ENCODE measurements at regions not wholly inside any gene's neighbourhood (a gene's known extent, or its start where the extent isn't known, plus 50 kb on each side); places are given as distances from the start of the nearest gene placed in this dataset.

DNA sequence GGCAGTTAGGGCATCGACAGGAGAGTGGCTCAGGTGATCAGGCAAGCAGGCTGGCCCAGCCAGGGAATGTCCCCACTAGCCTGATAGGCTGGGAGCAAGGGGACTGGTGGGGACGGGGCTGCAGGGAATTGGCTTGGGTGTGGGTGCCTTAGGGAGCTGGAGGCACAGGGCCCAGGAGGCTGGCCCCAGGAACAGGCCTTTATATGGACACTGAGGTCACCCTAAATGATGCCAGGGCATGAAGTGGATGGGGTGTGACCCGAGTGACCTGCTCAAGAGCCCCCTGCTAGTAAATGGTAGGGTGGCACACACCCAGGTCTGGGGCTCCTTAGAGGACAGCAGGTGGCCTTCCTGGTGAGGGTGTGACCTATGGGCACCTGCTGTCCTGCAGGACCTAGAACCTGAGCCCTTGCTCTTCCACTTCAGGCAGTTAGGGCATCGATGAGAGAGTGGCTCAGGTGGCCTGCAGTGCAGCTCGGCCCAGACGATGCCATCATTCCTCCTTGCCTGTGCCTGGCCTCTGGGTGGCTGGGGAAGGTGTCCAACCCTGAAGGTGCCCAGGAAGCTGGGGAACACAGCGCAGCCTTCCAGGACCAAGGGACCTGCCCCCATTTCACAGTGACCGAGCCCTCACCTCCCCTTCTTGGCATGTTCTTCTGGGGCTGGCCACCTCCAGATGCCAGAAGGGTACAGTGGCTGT is 51.7 kb upstream of the LEP start:
- peaks cover 0 to 46% (median 11%) of the 10 kb centered on the region in 9 donors for H3K27me3 ChIP-seq
- ATAC-seq (no peak), DNase-seq (no peak)
- intact Hi-C loops (cut with DNase I), result no loop called here
- no peaks in the 10 kb centered on the region for H3K4me1 ChIP-seq
- H3K27ac ChIP-seq, result no peak overlapping the region
- WGBS, 4 donors, result 83 to 93% (median 87%) methylated on average over 7 to 8 of the region's 8 CpGs
- H3K9me3 ChIP-seq, result peaks cover 0 to 10% (median 4%) of the 10 kb centered on the region in 12 donors
- no peak overlapping the region for H3K4me3 ChIP-seq
- H3K36me3 ChIP-seq, result no peaks in the 10 kb centered on the region
- no peak for TF ChIP-seq POLR2A (IDR thresholded peaks at IDR 0.05)
- TF ChIP-seq, protein P1, sequence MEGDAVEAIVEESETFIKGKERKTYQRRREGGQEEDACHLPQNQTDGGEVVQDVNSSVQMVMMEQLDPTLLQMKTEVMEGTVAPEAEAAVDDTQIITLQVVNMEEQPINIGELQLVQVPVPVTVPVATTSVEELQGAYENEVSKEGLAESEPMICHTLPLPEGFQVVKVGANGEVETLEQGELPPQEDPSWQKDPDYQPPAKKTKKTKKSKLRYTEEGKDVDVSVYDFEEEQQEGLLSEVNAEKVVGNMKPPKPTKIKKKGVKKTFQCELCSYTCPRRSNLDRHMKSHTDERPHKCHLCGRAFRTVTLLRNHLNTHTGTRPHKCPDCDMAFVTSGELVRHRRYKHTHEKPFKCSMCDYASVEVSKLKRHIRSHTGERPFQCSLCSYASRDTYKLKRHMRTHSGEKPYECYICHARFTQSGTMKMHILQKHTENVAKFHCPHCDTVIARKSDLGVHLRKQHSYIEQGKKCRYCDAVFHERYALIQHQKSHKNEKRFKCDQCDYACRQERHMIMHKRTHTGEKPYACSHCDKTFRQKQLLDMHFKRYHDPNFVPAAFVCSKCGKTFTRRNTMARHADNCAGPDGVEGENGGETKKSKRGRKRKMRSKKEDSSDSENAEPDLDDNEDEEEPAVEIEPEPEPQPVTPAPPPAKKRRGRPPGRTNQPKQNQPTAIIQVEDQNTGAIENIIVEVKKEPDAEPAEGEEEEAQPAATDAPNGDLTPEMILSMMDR (IDR thresholded peaks at IDR 0.05), result no peak

DNA sequence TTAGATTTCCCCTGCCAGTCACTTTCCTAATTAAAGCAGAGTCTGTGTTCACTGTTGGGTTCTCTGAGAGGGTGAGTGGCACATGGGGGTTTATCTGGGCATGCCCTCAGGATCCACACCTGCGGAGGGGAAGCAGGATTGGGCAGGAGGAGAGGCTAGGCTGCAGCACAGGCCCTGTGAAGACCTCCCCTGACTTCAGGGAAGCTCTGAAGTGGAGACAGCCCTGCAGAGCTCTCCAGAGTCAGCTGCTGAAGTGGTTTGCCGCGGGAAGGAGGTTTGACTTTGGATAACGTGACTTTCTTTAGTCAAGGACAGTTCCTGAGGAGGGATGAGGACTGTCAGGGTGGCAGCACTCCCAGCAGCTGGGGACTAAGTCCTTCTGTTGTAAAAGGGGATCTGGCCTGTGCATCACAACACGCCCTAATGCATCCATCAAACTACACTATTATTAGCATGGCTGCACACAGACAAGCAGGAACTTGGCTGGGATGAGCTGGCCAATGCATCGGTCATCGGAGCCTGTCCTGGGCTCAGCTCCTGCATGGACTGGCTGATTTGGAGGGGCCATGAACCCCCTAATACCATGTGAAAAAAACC is 50.9 kb upstream of the LEP start:
- Histone ChIP-seq H3K36me3 (no peaks in the 10 kb centered on the region), H3K27me3 (peaks cover 0 to 46% (median 11%) of the 10 kb centered on the region in 9 donors), H3K4me3 (no peak overlapping the region), H3K27ac (no peak overlapping the region), H3K9me3 (peaks cover 0 to 18% (median 11%) of the 10 kb centered on the region in 12 donors), H3K4me1 (no peaks in the 10 kb centered on the region)
- TF ChIP-seq, protein P1 (IDR thresholded peaks at IDR 0.05), result no peak
- no peak for TF ChIP-seq POLR2A (IDR thresholded peaks at IDR 0.05)
- ATAC-seq (peak in 2 of 4 donors; percentile 30 to 79), DNase-seq (peak in 1 of 5 donors; percentile 3)
- WGBS, 4 donors, result 32 to 46% (median 41%) methylated on average over 5 to 7 of the region's 7 CpGs
- intact Hi-C loops (cut with DNase I), result no loop called here

DNA sequence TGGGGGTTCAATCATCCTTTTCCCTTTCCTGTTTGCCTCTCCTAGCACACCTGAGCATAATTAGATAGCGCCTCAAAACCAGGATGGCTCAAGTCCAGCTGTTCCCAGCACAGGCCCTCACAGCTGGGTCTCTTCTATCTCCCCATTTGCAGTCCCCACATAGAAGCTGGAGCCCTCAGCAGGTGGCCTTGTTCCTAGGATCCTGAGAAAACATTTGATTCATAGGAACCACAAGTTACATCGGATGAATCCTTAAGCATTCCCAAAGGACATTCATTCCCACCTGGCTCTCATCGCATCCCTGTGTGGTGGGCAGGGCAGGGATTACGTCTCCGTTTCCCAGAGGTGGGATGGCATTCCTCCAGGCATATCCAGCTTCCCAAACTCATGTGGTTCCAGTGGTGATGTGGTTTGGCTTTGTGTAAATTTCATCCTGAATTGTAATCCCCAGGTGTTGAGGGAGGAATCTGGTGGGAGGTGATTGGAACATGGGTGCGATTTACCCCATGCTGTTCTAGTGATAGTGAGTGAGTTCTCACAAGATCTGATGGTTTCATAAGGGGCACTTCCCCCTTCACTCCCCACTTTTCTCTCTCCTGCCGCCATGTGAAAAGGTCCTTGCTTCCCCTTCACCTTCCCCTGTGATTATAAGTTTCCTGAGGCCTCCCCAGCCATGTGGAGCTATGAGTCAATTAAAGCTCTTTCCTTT is 49.8 kb upstream of the LEP start:
- DNase-seq (peak in 1 of 5 donors; percentile 3), ATAC-seq (no peak)
- Histone ChIP-seq H3K4me1 (no peaks in the 10 kb centered on the region), H3K9me3 (peaks cover 0 to 28% (median 16%) of the 10 kb centered on the region in 12 donors), H3K27me3 (peaks cover 0 to 46% (median 11%) of the 10 kb centered on the region in 9 donors), H3K36me3 (no peaks in the 10 kb centered on the region), H3K4me3 (no peak overlapping the region), H3K27ac (no peak overlapping the region)
- intact Hi-C loops (cut with DNase I), result no loop called here
- no peak for TF ChIP-seq POLR2A (IDR thresholded peaks at IDR 0.05)
- TF ChIP-seq, protein P1 (IDR thresholded peaks at IDR 0.05), result no peak
- 47 to 64% (median 51%) methylated on average over 7 of the region's 7 CpGs for WGBS, 4 donors

All from heart left ventricle (tissue), 16 donors.